Mesodermal cell (in vitro differentiated cells): ENCODE measurements at regions not wholly inside any gene's neighbourhood (a gene's known extent, or its start where the extent isn't known, plus 50 kb on each side); places are given as distances from the start of the nearest gene placed in this dataset.

ENCODE experiments used
- H3K27ac ChIP-seq: 2 replicates; pipeline ENCODE4 v1.7.0; 2013; ENCODE audit warnings: mild to moderate bottlenecking, low read depth, low read length, moderate library complexity; ENCODE audit not compliant: severe bottlenecking
- H3K36me3 ChIP-seq: 2 replicates; pipeline ENCODE4 v1.7.1; 2013; ENCODE audit warnings: mild to moderate bottlenecking, low read length, moderate library complexity; ENCODE audit not compliant: control insufficient read depth, insufficient read depth
- H3K4me1 ChIP-seq: one replicate; pipeline ENCODE4 v1.7.1; 2013; ENCODE audit warnings: mild to moderate bottlenecking, low read length; ENCODE audit not compliant: insufficient read depth, control insufficient read depth, poor library complexity, severe bottlenecking
- H3K4me3 ChIP-seq: 2 replicates; pipeline ENCODE4 v1.7.0; 2013; ENCODE audit warnings: low read length, control low read depth, mild to moderate bottlenecking; ENCODE audit not compliant: insufficient read depth, poor library complexity, severe bottlenecking; ENCODE audit errors: extremely low read depth
- H3K9me3 ChIP-seq: 2 replicates; pipeline ENCODE4 v1.7.1; 2013; ENCODE audit warnings: mild to moderate bottlenecking, low read length, moderate library complexity; ENCODE audit not compliant: control insufficient read depth
- WGBS, 2 experiments: methylation state at CpG; one replicate each; pipeline ENCODE4 v1.1.5; 2013; ENCODE audit warnings: missing lambda C conversion rate in 2 of 2; ENCODE audit not compliant: insufficient coverage in 2 of 2; 5-methylcytosine and 5-hydroxymethylcytosine counted together

GRCh38 chr7:130897515-130898419, 163.8 kb upstream of the KLF14 start:
- Histone ChIP-seq H3K4me3 (no peak overlapping the region), H3K27ac (no peak overlapping the region), H3K36me3 (peaks cover 87% of the 10 kb centered on the region), H3K9me3 (no peaks in the 10 kb centered on the region), H3K4me1 (peaks cover 87% of the 10 kb centered on the region)
- WGBS, 2 experiments = 80 to 83% methylated on average over 20 to 23 of the region's 24 CpGs

- 77 to 89% methylated on average over 3 of the region's 11 CpGs for WGBS, 2 experiments
- Histone ChIP-seq H3K36me3 (peaks cover 90% of the 10 kb centered on the region), H3K27ac (no peak overlapping the region)
These were observed 165.1 kb upstream of the KLF14 start for GRCh38 chr7:130899071-130899560.

DNA sequence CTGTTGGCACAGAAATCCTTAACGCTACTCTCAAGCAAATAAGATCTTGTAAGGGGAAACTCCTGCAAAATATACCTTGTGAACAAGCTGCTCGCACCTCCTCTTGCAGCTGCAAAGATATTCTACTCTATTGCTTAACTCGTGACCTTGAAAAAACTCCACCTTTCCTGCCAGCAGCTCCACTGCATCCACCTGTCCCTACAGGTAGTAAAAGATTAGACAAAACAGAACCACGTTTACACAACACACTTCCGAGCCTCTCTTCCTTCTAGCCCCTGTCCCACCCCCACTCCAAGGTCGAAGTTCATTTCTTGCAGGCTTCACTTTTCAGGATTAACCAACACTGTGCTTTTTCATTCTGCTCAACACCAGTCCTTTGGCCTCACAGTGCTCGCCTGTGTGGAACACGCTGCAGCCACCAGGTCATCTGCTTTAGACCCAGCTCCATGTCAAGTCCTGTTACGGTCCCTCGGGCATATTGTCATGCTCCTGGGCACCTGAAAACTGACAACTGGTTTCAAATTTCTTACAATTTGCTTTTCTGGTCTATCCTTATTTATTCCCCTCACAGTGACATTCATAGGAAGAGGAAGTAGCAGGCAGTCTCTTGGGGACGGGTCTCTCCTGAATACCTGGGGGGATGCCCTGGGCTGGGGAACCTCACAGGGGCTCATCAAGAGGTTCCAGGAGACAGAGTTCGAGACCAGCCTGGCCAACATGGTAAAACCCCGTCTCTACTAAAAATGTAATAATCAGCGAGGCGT, 165.8 kb upstream of the KLF14 start:
- no peaks in the 10 kb centered on the region for H3K9me3 ChIP-seq
- peaks cover 90% of the 10 kb centered on the region for H3K36me3 ChIP-seq
- no peak overlapping the region for H3K4me3 ChIP-seq
- WGBS, 2 experiments = 92% methylated on average over 14 to 15 of the region's 15 CpGs
- H3K4me1 ChIP-seq = peaks cover 89% of the 10 kb centered on the region
- no peak overlapping the region for H3K27ac ChIP-seq

More at GRCh38 chr7:130899071-130899560, 165.1 kb upstream of the KLF14 start:
- H3K9me3 ChIP-seq = no peaks in the 10 kb centered on the region
- H3K4me3 ChIP-seq = no peak overlapping the region
- peaks cover 89% of the 10 kb centered on the region for H3K4me1 ChIP-seq

GRCh38 chr7:130900471-130901076, 166.6 kb upstream of the KLF14 start:
- Histone ChIP-seq H3K4me3 (no peak overlapping the region), H3K36me3 (peaks cover 84% of the 10 kb centered on the region), H3K27ac (no peak overlapping the region), H3K4me1 (peaks cover 86% of the 10 kb centered on the region), H3K9me3 (no peaks in the 10 kb centered on the region)
- WGBS, 2 experiments = 94 to 100% methylated on average over 1 to 3 of the region's 5 CpGs

DNA sequence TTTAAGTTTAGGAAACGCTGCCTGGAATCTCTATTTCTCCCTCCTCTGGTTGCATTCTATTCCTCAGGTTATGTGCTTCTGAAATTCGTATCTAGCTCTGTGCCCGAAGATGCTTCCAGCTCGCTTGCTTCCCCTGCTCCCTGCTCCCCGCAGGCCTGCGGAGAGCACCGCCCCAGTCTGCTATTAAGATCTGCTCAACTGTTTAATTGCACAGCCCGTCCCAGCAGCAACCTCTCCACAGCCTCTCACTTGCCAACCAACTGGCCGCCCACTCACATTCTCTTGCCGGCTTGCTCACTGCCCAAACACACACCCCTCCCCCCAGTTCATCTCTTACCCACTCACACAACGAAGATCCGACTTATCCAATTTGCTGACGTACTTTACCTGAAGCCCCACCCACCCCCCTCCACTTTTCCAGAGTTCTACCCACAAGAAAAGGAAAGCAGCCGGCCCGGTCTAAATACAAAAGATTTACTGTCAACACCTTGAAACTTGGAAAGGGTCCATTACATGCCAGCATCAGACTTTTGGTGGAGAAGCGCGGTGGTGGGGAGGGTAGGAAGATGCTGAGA, 167.3 kb upstream of the KLF14 start:
- Histone ChIP-seq H3K36me3 (peaks cover 77% of the 10 kb centered on the region), H3K9me3 (no peaks in the 10 kb centered on the region), H3K4me1 (peaks cover 80% of the 10 kb centered on the region), H3K27ac (peak overlapping the region; percentile 36), H3K4me3 (no peak overlapping the region)
- WGBS, 2 experiments = 50 to 58% methylated on average over 12 to 13 of the region's 17 CpGs

DNA sequence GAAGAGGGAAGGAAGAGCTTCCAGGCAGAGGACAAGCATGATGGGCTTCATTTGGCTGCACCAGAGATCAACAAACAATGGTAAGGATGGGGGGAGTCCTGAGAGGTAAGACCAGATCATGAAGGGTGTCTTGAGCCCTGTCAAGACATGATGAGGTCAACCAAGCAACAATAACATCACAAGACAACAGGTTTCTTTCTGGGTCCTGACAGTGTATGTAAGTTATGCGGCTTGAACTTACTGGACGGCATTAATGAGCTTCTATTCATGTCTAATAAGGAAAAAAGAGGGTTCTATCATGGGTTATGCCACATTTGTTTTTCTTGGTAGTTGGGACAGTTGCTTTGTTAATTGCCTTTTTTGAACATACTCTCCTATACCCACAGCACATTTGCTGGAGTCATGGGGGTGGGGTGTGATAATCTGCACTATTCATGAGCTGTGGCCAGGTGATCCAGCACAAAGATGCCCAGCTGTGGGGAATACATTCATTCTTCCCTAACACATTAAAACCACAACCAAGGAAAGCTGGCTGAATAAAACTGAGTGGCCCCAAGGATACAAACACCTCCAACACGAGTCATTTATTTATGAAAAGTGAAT, 168.8 kb upstream of the KLF14 start:
- H3K36me3 ChIP-seq = peaks cover 71% of the 10 kb centered on the region
- peak overlapping the region; percentile 92 for H3K27ac ChIP-seq
- no peaks in the 10 kb centered on the region for H3K9me3 ChIP-seq
- peaks cover 68% of the 10 kb centered on the region for H3K4me1 ChIP-seq
- no peak overlapping the region for H3K4me3 ChIP-seq
- WGBS, 2 experiments = 90% methylated on average over 2 of the region's 3 CpGs; no CpG with 5 or more reads in 1 of the 2 experiments

DNA sequence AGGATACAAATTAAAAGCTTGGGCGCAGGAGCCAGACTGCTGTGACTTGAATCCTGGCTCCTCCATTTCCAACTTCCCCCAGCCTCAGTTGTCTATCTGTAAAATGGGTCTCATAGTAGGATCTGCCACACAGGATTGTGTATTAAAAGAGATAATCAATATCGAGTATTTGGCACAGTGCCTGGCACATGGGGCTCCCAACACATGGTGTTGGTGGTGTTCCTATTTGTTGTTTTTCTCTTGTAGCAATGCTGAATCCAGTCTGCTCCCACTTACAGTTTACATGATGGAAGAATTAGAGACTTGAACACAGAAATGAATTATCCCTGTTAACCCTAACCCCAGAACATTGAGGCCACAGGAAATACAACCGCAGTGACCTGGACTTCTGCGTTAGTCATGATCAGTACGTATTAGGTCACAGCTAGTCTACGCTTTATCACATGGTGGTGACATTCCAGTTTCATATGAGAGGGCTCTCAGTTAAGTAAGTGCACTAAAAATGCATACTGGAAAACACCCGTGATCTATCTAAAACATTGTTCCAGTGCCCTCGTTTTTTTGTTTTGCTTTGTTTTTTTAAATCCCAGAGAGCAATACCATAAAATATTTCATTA, 169.5 kb upstream of the KLF14 start:
- Histone ChIP-seq H3K36me3 (peaks cover 69% of the 10 kb centered on the region), H3K4me1 (peaks cover 65% of the 10 kb centered on the region), H3K4me3 (no peak overlapping the region), H3K27ac (peak overlapping the region; percentile 92), H3K9me3 (no peaks in the 10 kb centered on the region)
- 92 to 95% methylated on average over 6 of the region's 8 CpGs for WGBS, 2 experiments

GRCh38 chr7:130904031-130904757, 170.2 kb upstream of the KLF14 start:
- Histone ChIP-seq H3K4me3 (no peak overlapping the region), H3K9me3 (no peaks in the 10 kb centered on the region), H3K4me1 (peaks cover 59% of the 10 kb centered on the region), H3K36me3 (peaks cover 69% of the 10 kb centered on the region), H3K27ac (peak overlapping the region; percentile 92)
- WGBS, 2 experiments = 64 to 72% methylated on average over 7 to 8 of the region's 9 CpGs

DNA sequence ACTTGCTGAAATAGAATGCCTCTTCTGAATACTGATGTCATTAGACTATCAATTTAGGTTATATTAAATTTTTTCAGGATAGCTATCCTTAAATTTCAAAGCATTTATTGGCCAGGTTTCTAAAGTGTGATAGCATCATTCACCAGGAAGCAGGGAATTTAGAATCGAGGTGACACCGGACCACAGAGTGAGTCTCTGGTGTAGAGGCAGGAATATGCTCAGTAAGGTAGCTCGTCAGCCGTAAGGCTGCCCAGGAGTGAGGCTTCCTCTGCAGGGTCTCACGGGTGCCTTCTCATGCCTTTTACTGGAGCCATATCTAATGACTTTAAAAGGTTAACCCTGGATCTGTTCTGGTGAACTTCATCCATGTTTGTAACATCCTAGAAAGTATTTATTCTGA, 170.8 kb upstream of the KLF14 start:
- H3K27ac ChIP-seq = peak overlapping the region; percentile 92
- no peaks in the 10 kb centered on the region for H3K9me3 ChIP-seq
- H3K4me3 ChIP-seq = no peak overlapping the region
- WGBS, 2 experiments = 68% methylated on average over 4 of the region's 5 CpGs; no CpG with 5 or more reads in 1 of the 2 experiments
- H3K4me1 ChIP-seq = peaks cover 53% of the 10 kb centered on the region
- peaks cover 69% of the 10 kb centered on the region for H3K36me3 ChIP-seq
